ENCODE measurements at regions not wholly inside any gene's neighbourhood (a gene's known extent, or its start where the extent isn't known, plus 50 kb on each side); places are given as distances from the start of the nearest gene placed in this dataset. TPM values are rescaled to one million over a fixed set of nuclear protein-coding genes. Genes with fewer than 3 reads are reported as not detected.
"Not testable (repeated sequence)": the region's sequence is repeated elsewhere in the genome, so short reads cannot be mapped to it uniquely, and the experiment has no call there.

GRCh38 chr9:85108746-85109145, 439.2 kb downstream of the NTRK2 start:
- no peak for DNase-seq (ENCODE audit: low read depth)
- no peak for TF ChIP-seq CTCF (IDR thresholded peaks at IDR 0.05; ENCODE audit: insufficient read depth, low read length)
- H3K4me3 ChIP-seq (ENCODE audit: low read depth, low read length): no peak overlapping the region

- no peak for TF ChIP-seq CTCF (IDR thresholded peaks at IDR 0.05; ENCODE audit: insufficient read depth, low read length)
- no peak overlapping the region for H3K4me3 ChIP-seq (ENCODE audit: low read depth, low read length)
- no peak for DNase-seq (ENCODE audit: low read depth)
Measured at GRCh38 chr9:85108229-85108628, 438.7 kb downstream of the NTRK2 start.

- no peak for TF ChIP-seq CTCF (IDR thresholded peaks at IDR 0.05; ENCODE audit: insufficient read depth, low read length)
- no peak for DNase-seq (ENCODE audit: low read depth)
- no peak overlapping the region for H3K4me3 ChIP-seq (ENCODE audit: low read depth, low read length)
Measured at GRCh38 chr9:85089188-85089969, 419.9 kb downstream of the NTRK2 start.

- no peak overlapping the region for H3K4me3 ChIP-seq (ENCODE audit: low read depth, low read length)
- no peak for TF ChIP-seq CTCF (IDR thresholded peaks at IDR 0.05; ENCODE audit: insufficient read depth, low read length)
- no peak for DNase-seq (ENCODE audit: low read depth)
Measured at GRCh38 chr9:85081963-85082362, 412.4 kb downstream of the NTRK2 start.

GRCh38 chr9:85079349-85079748, 409.8 kb downstream of the NTRK2 start:
- H3K4me3 ChIP-seq (ENCODE audit: low read depth, low read length): no peak overlapping the region
- no peak for TF ChIP-seq CTCF (IDR thresholded peaks at IDR 0.05; ENCODE audit: insufficient read depth, low read length)
- no peak for DNase-seq (ENCODE audit: low read depth)

- DNase-seq (ENCODE audit: low read depth): no peak
- no peak for TF ChIP-seq CTCF (IDR thresholded peaks at IDR 0.05; ENCODE audit: insufficient read depth, low read length)
- H3K4me3 ChIP-seq (ENCODE audit: low read depth, low read length): no peak overlapping the region
Measured at GRCh38 chr9:85077944-85078343, 408.4 kb downstream of the NTRK2 start.

- DNase-seq (ENCODE audit: low read depth); H3K4me3 ChIP-seq (ENCODE audit: low read depth, low read length): not testable (repeated sequence)
Measured at GRCh38 chr9:85077146-85077545, 407.6 kb downstream of the NTRK2 start.

Small RNAs in the stretch of these regions (small RNA-seq; reads per million reads assigned to genes)
- not detected for gene UBE2V1P10

Measured in fibroblast of the aortic adventitia (primary cell).